Nephron (organoid): ENCODE measurements at regions not wholly inside any gene's neighbourhood (a gene's known extent, or its start where the extent isn't known, plus 50 kb on each side); places are given as distances from the start of the nearest gene placed in this dataset.

Source experiments
- H3K27ac Mint-ChIP-seq, 3 experiments: 2 replicates each; pipeline ENCODE4 v1.8.0; 2020; ENCODE audit warnings: mixed read lengths in 3 of 3, mild to moderate bottlenecking in 2 of 3, moderate library complexity in 1 of 3
- H3K27me3 Mint-ChIP-seq: 2 replicates; pipeline ENCODE4 v1.8.0; 2021; ENCODE audit warnings: low read depth, mild to moderate bottlenecking, moderate library complexity, mixed read lengths
- H3K36me3 Mint-ChIP-seq: 2 replicates; pipeline ENCODE4 v1.8.0; 2020; ENCODE audit warnings: low read depth, mixed read lengths
- H3K4me1 Mint-ChIP-seq: 2 replicates; pipeline ENCODE4 v1.8.0; 2020; ENCODE audit warnings: mixed read lengths
- H3K4me3 Mint-ChIP-seq, 3 experiments: 2 replicates each; pipeline ENCODE4 v1.8.0; 2020; ENCODE audit warnings: mild to moderate bottlenecking in 3 of 3, mixed read lengths in 3 of 3, moderate library complexity in 2 of 3
- H3K9me3 Mint-ChIP-seq: 2 replicates; pipeline ENCODE4 v1.8.0; 2020; ENCODE audit warnings: mixed read lengths
- TF ChIP-seq, protein P1 (sequence below), 3 experiments: fragments of 200-600 bp; sonication (generic); IDR thresholded peaks; one replicate each; pipeline ENCODE4 v1.5.0; 2021; ENCODE audit warnings: antibody characterized with exemption in 3 of 3; ENCODE audit not compliant: unreplicated experiment in 3 of 3

DNA sequence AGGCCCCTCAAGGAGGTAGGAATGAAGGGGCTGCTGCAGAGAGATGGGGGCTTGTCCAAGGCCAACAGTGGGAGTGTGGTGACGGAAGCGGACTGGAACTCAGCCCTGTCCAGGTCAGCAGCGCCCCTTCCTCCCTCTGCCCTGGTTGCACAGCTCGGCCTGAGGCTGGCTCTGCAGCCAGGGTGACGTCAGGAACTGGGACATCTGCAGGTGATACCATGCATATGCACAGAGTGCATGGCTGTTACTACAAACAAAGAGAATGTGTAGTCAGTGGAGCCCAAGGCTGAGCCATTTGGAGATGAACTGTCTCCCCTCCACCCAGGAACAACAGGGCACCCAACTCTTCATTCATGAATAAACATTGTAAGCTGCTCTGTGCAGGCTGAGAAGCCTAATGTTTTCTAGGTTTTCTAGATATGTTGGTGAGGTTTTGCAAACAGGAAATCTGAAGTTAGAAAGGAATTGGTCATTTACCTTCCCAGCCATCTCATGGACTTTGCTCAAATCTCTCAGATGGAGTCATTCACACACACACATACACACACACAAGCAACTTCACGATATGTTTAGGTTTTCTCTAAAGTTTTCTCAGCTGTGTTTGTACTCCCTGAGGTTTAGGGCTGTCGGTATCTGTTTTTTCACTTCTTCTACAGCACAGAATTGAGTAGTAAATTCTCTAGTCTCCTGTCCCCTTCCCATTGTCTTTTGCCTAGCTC lies 117.2 kb downstream of the TLE3 start:
- TF ChIP-seq, protein P1, sequence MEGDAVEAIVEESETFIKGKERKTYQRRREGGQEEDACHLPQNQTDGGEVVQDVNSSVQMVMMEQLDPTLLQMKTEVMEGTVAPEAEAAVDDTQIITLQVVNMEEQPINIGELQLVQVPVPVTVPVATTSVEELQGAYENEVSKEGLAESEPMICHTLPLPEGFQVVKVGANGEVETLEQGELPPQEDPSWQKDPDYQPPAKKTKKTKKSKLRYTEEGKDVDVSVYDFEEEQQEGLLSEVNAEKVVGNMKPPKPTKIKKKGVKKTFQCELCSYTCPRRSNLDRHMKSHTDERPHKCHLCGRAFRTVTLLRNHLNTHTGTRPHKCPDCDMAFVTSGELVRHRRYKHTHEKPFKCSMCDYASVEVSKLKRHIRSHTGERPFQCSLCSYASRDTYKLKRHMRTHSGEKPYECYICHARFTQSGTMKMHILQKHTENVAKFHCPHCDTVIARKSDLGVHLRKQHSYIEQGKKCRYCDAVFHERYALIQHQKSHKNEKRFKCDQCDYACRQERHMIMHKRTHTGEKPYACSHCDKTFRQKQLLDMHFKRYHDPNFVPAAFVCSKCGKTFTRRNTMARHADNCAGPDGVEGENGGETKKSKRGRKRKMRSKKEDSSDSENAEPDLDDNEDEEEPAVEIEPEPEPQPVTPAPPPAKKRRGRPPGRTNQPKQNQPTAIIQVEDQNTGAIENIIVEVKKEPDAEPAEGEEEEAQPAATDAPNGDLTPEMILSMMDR (IDR thresholded peaks at IDR 0.05; ENCODE audit: unreplicated experiment in 3 of 3) = no peak

DNA sequence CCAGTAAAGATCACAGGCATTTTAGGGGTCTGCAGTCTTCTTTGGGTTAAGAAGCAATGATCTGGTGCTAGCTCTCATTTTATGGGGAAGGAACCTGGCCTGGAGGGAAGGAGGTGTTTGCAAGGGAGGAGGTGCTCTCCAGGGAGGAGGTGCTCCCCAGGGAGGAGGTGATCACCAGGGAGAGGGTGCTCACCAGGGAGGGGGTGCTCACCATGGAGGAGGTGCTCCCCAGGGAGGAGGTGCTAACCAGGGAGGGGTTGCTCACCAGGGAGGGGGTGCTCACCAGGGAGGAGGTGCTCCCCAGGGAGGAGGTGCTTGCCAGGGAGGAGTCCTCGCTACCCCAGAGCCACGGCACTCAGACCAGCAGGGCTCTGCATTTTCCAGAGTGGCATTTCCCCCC lies 115.7 kb downstream of the TLE3 start:
- H3K36me3 Mint-ChIP-seq = no peaks in the 10 kb centered on the region
- H3K27ac Mint-ChIP-seq = no peak overlapping the region
- no peak overlapping the region for H3K4me3 Mint-ChIP-seq
- TF ChIP-seq, protein P1 (IDR thresholded peaks at IDR 0.05; ENCODE audit: unreplicated experiment in 3 of 3) = no peak
- H3K27me3 Mint-ChIP-seq = peaks cover 87% of the 10 kb centered on the region
- no peaks in the 10 kb centered on the region for H3K9me3 Mint-ChIP-seq
- H3K4me1 Mint-ChIP-seq = no peaks in the 10 kb centered on the region

More for the DNA sequence above, 117.2 kb downstream of the TLE3 start:
- Mint-ChIP-seq H3K27me3 (peaks cover 87% of the 10 kb centered on the region), H3K27ac (no peak overlapping the region), H3K9me3 (no peaks in the 10 kb centered on the region), H3K4me1 (no peaks in the 10 kb centered on the region), H3K4me3 (no peak overlapping the region), H3K36me3 (no peaks in the 10 kb centered on the region)

DNA sequence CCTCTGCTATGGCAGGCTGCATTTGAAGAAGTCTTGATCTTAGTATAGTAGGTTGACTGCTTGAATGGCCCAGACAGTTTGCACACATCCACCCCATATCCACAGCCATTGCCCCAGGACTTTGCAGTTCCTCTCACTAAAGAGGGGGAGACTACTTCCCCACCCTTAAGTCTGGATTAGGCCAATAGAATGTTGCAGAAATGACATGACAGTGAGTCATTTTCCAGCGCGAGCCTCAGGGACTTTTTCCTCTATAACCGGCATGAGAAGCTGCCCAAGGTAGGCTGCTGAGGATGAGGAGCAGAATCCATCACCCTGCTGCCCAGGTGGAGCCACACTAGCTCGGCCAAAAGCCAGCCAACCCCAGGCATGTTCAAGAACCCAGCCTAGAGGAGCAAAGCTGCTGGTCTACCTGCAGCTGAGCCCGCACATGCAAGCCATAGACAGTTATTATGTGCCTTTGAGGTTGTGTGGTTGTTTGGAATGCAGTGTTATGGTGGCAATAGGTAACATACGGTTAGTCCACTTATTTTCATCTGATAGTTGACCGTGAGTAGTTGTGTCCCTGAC lies 113.9 kb downstream of the TLE3 start:
- no peaks in the 10 kb centered on the region for H3K4me1 Mint-ChIP-seq
- TF ChIP-seq, protein P1 (IDR thresholded peaks at IDR 0.05; ENCODE audit: unreplicated experiment in 3 of 3) = no peak
- no peak overlapping the region for H3K27ac Mint-ChIP-seq
- H3K36me3 Mint-ChIP-seq = no peaks in the 10 kb centered on the region
- no peaks in the 10 kb centered on the region for H3K9me3 Mint-ChIP-seq
- H3K4me3 Mint-ChIP-seq = no peak overlapping the region
- H3K27me3 Mint-ChIP-seq = peaks cover 91% of the 10 kb centered on the region

DNA sequence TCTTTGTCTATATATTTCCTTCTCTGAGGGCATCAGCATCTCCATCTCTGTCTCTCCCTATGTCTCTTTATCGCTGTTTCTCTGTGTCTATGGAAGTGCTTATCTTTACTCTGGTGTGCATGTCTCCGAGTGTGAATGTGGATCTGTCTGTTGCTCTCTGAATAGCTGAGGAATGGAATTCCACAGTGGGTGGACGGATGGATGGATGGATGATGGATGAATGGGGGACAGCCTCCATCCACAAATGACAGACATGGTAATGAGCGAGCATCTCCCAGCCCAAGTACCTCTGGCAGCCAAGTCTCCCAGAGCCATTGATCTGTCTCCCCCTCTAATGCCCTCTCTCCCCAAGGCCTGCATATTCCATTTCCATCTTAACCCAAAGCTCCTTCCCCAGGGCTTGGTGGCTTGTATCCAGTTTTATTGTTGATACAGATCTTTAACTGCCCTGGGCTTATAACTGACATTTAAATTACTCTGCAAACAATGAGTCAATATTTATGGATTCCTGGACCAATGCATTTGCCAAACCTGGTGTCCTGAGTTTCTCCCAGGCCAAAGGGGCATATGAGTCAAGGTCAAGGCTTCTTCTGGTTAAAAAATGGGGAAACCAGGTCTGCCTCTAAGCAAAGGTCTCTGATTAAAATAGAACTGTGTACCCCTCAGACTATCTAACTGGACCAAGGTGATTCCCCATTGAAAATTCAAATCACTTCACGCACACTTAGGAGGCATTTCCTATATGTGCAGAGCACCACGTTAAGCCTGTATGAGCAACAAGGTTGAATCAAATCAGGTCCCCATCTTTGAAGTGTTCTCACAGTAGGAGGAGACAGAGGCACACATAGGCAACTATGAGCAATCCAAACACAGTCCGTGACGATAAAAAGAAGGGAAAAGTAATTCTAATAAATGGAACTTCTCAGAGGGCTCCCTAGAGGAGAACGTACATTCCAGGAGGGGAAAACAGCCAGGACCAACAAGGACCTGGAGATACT lies 109.9 kb downstream of the TLE3 start:
- Mint-ChIP-seq H3K4me3 (no peak overlapping the region), H3K4me1 (peaks cover 6% of the 10 kb centered on the region), H3K36me3 (no peaks in the 10 kb centered on the region), H3K9me3 (no peaks in the 10 kb centered on the region), H3K27ac (no peak overlapping the region), H3K27me3 (peaks cover 83% of the 10 kb centered on the region)
- TF ChIP-seq, protein P1 (IDR thresholded peaks at IDR 0.05; ENCODE audit: unreplicated experiment in 3 of 3) = no peak

DNA sequence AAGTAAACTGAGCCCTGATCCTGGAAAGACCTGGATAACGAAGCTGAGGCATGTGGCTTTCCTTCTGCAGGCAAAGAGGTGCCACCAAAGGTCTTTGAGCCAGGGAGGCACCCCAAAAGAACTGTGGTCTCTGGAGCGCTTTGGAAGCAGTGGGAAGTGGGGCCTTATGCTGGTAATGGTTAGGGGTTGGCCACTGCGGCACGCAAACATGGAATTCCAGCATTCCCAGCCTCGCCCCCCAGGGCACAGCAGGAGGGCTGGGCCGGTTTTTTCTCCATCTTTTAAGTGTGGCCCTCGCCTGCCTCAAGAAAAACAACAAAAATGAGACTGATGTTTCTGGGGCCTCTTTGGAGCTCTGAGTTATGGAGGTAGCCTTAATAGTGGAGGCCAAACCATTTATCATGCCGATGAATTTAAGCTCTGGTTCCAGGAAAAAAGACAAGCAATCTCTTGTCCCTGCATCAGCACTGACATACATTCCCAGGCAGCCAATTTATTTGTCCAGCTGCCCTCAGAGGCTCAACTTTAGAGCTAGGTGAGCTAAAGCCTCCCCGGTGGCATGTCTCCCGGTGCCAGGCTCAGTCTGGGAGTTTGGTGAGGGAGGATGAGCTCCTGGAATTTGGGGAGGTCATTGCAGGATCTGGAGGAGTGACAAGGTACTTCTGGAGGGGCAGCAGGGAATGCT lies 109.0 kb downstream of the TLE3 start:
- H3K4me3 Mint-ChIP-seq = no peak overlapping the region
- peaks cover 6% of the 10 kb centered on the region for H3K4me1 Mint-ChIP-seq
- TF ChIP-seq, protein P1 (IDR thresholded peaks at IDR 0.05; ENCODE audit: unreplicated experiment in 3 of 3) = no peak
- no peaks in the 10 kb centered on the region for H3K9me3 Mint-ChIP-seq
- no peak overlapping the region for H3K27ac Mint-ChIP-seq
- H3K27me3 Mint-ChIP-seq = peaks cover 80% of the 10 kb centered on the region
- H3K36me3 Mint-ChIP-seq = no peaks in the 10 kb centered on the region
